A204.1 (cell line): ENCODE measurements at regions not wholly inside any gene's neighbourhood (a gene's known extent, or its start where the extent isn't known, plus 50 kb on each side); places are given as distances from the start of the nearest gene placed in this dataset.
A peak's percentile ranks its signal among the peaks of the same experiment; 100 is the strongest.

Experiments
- FAIRE-seq: peaks from 2 replicates; lab custom pipeline; 2012; peaks lifted over from hg19 to GRCh38; lab: Jason Lieb, UNC

GRCh38 chr4:32254216-32254615 is 1534.0 kb downstream of the PCDH7 start:
- FAIRE-seq = no peak

GRCh38 chr4:32258986-32259385 is 1538.8 kb downstream of the PCDH7 start:
- no peak for FAIRE-seq

- FAIRE-seq = no peak
Observed at GRCh38 chr4:32261196-32261595, 1541.0 kb downstream of the PCDH7 start.

GRCh38 chr4:32268863-32269262 is 1548.7 kb downstream of the PCDH7 start:
- FAIRE-seq = no peak

- FAIRE-seq = no peak
Observed at GRCh38 chr4:32290102-32290501, 1569.9 kb downstream of the PCDH7 start.

GRCh38 chr4:32318926-32319325 is 1598.8 kb downstream of the PCDH7 start:
- FAIRE-seq = no peak

GRCh38 chr4:32321421-32321820 is 1601.3 kb downstream of the PCDH7 start:
- FAIRE-seq = no peak

GRCh38 chr4:32334759-32335158 is 1614.6 kb downstream of the PCDH7 start:
- no peak for FAIRE-seq

GRCh38 chr4:32337403-32337802 is 1617.2 kb downstream of the PCDH7 start:
- no peak for FAIRE-seq

GRCh38 chr4:32340591-32340990 is 1620.4 kb downstream of the PCDH7 start:
- no peak for FAIRE-seq

GRCh38 chr4:32341342-32341741 is 1621.2 kb downstream of the PCDH7 start:
- FAIRE-seq = no peak

GRCh38 chr4:32342054-32342453 is 1621.9 kb downstream of the PCDH7 start:
- FAIRE-seq = no peak

GRCh38 chr4:32349026-32349425 is 1628.9 kb downstream of the PCDH7 start:
- FAIRE-seq = no peak

GRCh38 chr4:32374206-32374605 is 1654.0 kb downstream of the PCDH7 start:
- no peak for FAIRE-seq

- FAIRE-seq = no peak
Observed at GRCh38 chr4:32393806-32394205, 1673.6 kb downstream of the PCDH7 start.

GRCh38 chr4:32394255-32394654 is 1674.1 kb downstream of the PCDH7 start:
- no peak for FAIRE-seq

- no peak for FAIRE-seq
Observed at GRCh38 chr4:32396507-32397070, 1676.4 kb downstream of the PCDH7 start.

GRCh38 chr4:32400870-32401269 is 1680.7 kb downstream of the PCDH7 start:
- no peak for FAIRE-seq

GRCh38 chr4:32417113-32417704 is 1697.0 kb downstream of the PCDH7 start:
- no peak for FAIRE-seq

GRCh38 chr4:32423267-32423666 is 1703.1 kb downstream of the PCDH7 start:
- FAIRE-seq = no peak

GRCh38 chr4:32425243-32425642 is 1705.1 kb downstream of the PCDH7 start:
- FAIRE-seq = peak; percentile 51

GRCh38 chr4:32427566-32427965 is 1707.4 kb downstream of the PCDH7 start:
- FAIRE-seq = no peak

GRCh38 chr4:32429151-32429550 is 1709.0 kb downstream of the PCDH7 start:
- FAIRE-seq = no peak

- FAIRE-seq = no peak
Observed at GRCh38 chr4:32435308-32435707, 1715.1 kb downstream of the PCDH7 start.

- FAIRE-seq = no peak
Observed at GRCh38 chr4:32436816-32437215, 1716.6 kb downstream of the PCDH7 start.
